AG04449 (cell line): ENCODE measurements at regions not wholly inside any gene's neighbourhood (a gene's known extent, or its start where the extent isn't known, plus 50 kb on each side); places are given as distances from the start of the nearest gene placed in this dataset.

Experiments used
- CTCF ChIA-PET: fragments of 350-600 bp; formaldehyde crosslinking; extraction: SDS; loops from one replicate; lab custom pipeline; 2021; ENCODE audit warnings: antibody characterized with exemption; lab: Yijun Ruan, JAX
- POLR2A ChIA-PET: fragments of 400-600, 350-600 bp; formaldehyde crosslinking; extraction: SDS; loops from one replicate; lab custom pipeline; 2020; ENCODE audit warnings: antibody characterized with exemption, inconsistent platforms; lab: Yijun Ruan, JAX
- DNase-seq: peaks from one replicate; pipeline ENCODE4 v3.0.0-alpha.2; 2010; ENCODE audit warnings: low read depth, low spot score
- H3K4me3 ChIP-seq: 2 replicates; pipeline ENCODE4 v1.5.1; 2011; ENCODE audit warnings: low read depth, mild to moderate bottlenecking, control low read depth, low read length
- CTCF ChIP-seq: IDR thresholded peaks from one replicate; pipeline ENCODE4 v1.5.1; 2011; ENCODE audit warnings: mild to moderate bottlenecking, moderate library complexity, low read length, control low read depth, inconsistent platforms; ENCODE audit not compliant: insufficient read depth; ENCODE audit errors: missing control alignments

- POLR2A ChIA-PET: no interaction called here
- CTCF ChIA-PET: no interaction called here
- H3K4me3 ChIP-seq: no peak overlapping the region
- DNase-seq: no peak
- TF ChIP-seq CTCF: no peak
These were observed 100.8 kb upstream of the MYCN start for GRCh38 chr2:15839426-15840124.

- ChIA-PET POLR2A (no interaction called here), CTCF (no interaction called here)
These were observed 100.2 kb upstream of the MYCN start for GRCh38 chr2:15840148-15840547.

GRCh38 chr2:15840969-15841368 lies 99.4 kb upstream of the MYCN start:
- no peak for DNase-seq
- CTCF ChIA-PET: no interaction called here
- TF ChIP-seq CTCF: no peak
- POLR2A ChIA-PET: no interaction called here
- no peak overlapping the region for H3K4me3 ChIP-seq

More at GRCh38 chr2:15840148-15840547, 100.2 kb upstream of the MYCN start:
- no peak for TF ChIP-seq CTCF
- DNase-seq: no peak
- H3K4me3 ChIP-seq: no peak overlapping the region

- DNase-seq: no peak
- TF ChIP-seq CTCF: no peak
- H3K4me3 ChIP-seq: no peak overlapping the region
- POLR2A ChIA-PET: no interaction called here
- CTCF ChIA-PET: no interaction called here
These were observed 98.4 kb upstream of the MYCN start for GRCh38 chr2:15841776-15842560.

GRCh38 chr2:15842758-15843666 lies 97.3 kb upstream of the MYCN start:
- no peak for DNase-seq
- CTCF ChIA-PET: no interaction called here
- POLR2A ChIA-PET: no interaction called here
- no peak overlapping the region for H3K4me3 ChIP-seq
- no peak for TF ChIP-seq CTCF
